ENCODE measurements at regions not wholly inside any gene's neighbourhood (a gene's known extent, or its start where the extent isn't known, plus 50 kb on each side); places are given as distances from the start of the nearest gene placed in this dataset.
A peak's percentile ranks its signal among the peaks of the same experiment; 100 is the strongest.
"Not testable (repeated sequence)": the region's sequence is repeated elsewhere in the genome, so short reads cannot be mapped to it uniquely, and the experiment has no call there.

GRCh38 chrY:7731651-7732050, 820.1 kb upstream of the AMELY start:
- intact Hi-C loops (cut with DNase I): no loop called here
- DNase-seq: no peak

GRCh38 chrY:7730664-7731063, 819.1 kb upstream of the AMELY start:
- intact Hi-C loops (cut with DNase I): no loop called here
- DNase-seq: no peak

- intact Hi-C loops (cut with DNase I): no loop called here
- DNase-seq: no peak
Measured at GRCh38 chrY:7730071-7730470, 818.5 kb upstream of the AMELY start.

DNA sequence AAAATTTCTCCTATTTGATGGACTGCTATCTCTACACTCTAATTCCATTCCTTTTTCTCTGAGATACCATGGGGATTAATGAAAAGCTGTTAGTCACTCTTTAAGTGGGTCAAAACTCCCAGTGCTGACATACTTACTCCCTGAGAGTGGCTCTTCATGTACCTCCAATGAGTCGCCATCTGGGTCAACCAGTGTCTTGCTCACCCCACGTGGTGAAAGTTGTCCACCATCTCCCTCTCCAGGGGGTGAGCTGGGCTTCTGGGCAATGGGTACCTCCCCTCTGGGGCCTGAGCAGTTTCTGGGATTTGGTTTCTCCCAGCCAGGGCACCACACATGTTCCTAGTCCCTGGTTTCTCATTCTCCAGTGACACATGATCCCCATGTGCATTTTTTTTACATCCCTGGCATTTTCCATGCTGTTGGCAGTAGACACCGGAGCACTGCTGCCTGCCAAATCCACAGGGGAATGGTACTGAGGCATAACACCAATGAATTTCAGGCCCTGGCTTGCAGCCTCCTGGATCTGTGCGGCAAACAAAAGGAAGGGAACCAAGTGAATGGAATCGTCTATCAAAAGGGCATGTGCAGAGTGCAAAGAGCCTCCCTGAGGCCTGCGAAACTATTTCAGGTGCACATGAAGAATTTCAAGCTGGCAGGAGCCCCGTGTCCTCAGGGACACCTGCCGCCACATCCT, 817.9 kb upstream of the AMELY start:
- intact Hi-C loops (cut with DNase I): no loop called here

GRCh38 chrY:7728935-7729317, 817.4 kb upstream of the AMELY start:
- intact Hi-C loops (cut with DNase I): no loop called here
- peak in 2 of 10 donors; percentile 10 to 12 for DNase-seq

More for the DNA sequence above, 817.9 kb upstream of the AMELY start:
- DNase-seq: peak in 1 of 10 donors; percentile 13

GRCh38 chrY:7725791-7726460, 814.4 kb upstream of the AMELY start:
- no peak for DNase-seq

DNA sequence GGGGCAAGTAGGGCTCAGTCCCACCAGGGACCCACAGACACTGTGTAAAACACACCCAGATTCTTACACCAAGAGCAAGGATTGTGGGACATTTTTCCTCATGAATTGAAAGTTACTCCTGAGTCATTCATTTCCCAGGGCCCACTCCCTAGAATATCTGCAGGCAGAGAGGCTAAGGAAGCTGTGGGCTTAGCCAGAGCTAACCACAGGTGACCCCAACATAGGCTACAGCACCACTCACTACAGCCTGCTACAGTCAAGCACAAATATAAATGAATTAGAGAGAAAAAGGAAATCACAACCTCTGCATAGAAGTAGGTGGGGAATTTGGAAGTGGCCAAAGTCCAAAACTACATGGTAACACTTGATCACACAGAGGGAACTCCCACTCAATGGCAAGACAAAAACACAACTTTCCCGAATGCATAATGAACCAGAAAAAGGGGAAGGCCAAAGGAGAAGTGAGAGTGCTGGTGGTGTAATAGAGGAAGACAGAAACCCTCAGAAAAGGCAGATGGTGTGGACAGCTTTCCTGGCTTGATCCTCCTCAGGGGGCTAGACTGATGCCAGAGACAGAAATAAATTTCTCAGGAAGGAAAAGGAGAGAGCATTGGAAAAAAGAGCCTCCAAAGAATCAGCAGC, 812.6 kb upstream of the AMELY start:
- DNase-seq: no peak
- intact Hi-C loops (cut with DNase I): no loop called here

More at GRCh38 chrY:7725791-7726460, 814.4 kb upstream of the AMELY start:
- intact Hi-C loops (cut with DNase I): no loop called here

DNA sequence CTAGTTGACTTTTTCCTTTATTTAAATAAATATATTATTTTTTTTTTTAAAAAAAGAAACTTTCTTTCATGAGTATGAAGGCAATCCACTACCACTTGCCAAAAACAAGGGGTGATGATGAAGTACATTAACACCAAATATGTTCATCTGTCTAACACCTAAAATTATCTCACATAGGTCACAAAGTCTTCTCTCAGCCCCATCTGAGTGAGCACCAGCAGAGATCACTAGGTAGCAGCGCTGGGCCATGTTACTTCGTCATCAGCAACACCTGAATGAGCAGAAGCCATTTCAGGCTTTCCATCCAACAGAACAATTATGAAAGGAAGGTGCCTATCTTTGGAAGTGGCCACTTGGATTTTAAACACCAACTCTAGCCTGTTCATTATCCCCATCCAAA, 811.6 kb upstream of the AMELY start:
- intact Hi-C loops (cut with DNase I): no loop called here
- DNase-seq: no peak

GRCh38 chrY:7722566-7722965, 811.0 kb upstream of the AMELY start:
- intact Hi-C loops (cut with DNase I): no loop called here

DNA sequence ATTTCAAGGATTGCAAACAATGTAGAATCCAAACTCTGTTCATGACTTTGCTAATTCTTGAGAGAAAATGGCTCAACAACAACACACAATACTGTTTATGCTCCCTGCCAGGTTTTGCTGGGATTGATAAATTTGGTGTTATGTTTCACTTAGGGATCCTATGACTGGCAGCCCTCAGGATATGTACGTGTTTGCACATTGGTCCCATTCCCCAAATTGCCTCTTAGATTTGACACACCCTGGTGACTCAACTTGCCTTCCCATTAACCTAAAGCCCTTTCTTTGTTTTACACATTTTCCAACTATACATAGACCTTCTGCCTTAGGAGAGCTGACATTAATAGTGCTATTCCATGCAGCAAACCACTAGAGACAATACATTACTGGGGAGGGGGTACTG, 809.4 kb upstream of the AMELY start:
- DNase-seq: no peak
- intact Hi-C loops (cut with DNase I): no loop called here

More at GRCh38 chrY:7722566-7722965, 811.0 kb upstream of the AMELY start:
- no peak for DNase-seq

DNA sequence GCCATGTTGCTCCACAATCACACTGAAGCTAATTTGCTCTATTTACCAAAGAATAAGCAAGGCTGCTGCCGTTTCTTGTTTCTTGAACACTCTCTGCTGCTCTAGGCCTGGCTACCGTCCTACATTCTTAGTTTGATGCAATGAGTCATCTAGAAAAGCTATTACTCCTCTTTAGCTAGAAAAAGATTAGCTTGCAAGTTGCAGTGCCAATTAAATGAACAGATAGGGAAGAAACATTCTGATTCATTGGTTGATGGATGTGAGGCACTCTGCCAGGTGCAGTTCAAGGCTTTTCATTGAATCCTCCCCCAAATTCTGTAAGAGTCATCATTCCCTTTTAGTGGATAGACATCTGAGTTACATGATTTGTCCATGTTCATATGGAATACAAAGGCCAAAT, 807.7 kb upstream of the AMELY start:
- DNase-seq: no peak
- intact Hi-C loops (cut with DNase I): no loop called here

GRCh38 chrY:7718626-7719025, 807.1 kb upstream of the AMELY start:
- intact Hi-C loops (cut with DNase I): no loop called here
- DNase-seq: no peak

- intact Hi-C loops (cut with DNase I): no loop called here
- no peak for DNase-seq
Measured at GRCh38 chrY:7718126-7718525, 806.6 kb upstream of the AMELY start.

- no peak for DNase-seq
- intact Hi-C loops (cut with DNase I): no loop called here
Measured at GRCh38 chrY:7714426-7714825, 802.9 kb upstream of the AMELY start.

DNA sequence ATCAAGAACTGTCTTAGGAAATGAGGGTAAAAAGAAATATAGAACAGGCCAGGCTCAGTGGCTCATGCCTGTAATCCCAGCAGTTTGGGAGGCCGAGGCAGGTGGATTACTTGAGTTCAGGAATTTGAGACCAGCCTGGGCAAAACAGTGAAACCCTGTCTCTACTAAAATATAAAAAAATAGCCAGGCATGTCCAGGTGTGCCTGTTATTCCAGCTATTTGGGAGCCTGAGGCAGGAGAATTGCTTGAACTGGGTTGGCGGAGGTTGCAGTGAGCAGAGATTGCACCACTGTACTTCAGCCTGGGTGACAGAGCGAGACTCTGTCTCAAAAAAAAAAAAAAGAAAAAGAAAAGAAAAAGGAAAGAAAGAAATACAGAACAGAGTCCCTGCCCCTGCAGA, 802.2 kb upstream of the AMELY start:
- intact Hi-C loops (cut with DNase I); DNase-seq: not testable (repeated sequence)

- intact Hi-C loops (cut with DNase I): no loop called here
Measured at GRCh38 chrY:7712289-7712688, 800.7 kb upstream of the AMELY start.

GRCh38 chrY:7703578-7704140, 792.1 kb upstream of the AMELY start:
- no peak for DNase-seq
- intact Hi-C loops (cut with DNase I): no loop called here

More at GRCh38 chrY:7712289-7712688, 800.7 kb upstream of the AMELY start:
- DNase-seq: no peak

DNA sequence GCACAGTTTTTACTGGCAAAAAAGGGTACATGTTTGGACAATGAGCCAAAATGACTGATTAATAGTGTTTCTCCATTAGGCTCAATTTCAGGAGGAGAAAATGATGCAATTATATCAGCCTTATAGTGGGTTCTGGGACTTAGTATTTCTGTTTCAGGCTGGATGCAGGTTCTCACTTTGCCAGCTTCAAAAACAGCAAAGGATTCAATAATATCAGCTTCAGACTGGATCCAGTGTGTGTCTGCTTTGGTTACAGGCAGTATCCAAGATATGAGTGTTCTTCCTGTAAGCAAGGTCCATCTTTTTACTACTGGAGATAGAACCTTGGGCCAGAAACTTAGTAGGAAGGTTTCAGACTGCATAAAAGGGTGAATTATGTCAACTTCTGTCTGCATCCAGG, 790.9 kb upstream of the AMELY start:
- intact Hi-C loops (cut with DNase I): no loop called here

GRCh38 chrY:7701676-7702075, 790.1 kb upstream of the AMELY start:
- DNase-seq: no peak
- intact Hi-C loops (cut with DNase I): no loop called here

More for the DNA sequence above, 790.9 kb upstream of the AMELY start:
- DNase-seq: no peak

DNA sequence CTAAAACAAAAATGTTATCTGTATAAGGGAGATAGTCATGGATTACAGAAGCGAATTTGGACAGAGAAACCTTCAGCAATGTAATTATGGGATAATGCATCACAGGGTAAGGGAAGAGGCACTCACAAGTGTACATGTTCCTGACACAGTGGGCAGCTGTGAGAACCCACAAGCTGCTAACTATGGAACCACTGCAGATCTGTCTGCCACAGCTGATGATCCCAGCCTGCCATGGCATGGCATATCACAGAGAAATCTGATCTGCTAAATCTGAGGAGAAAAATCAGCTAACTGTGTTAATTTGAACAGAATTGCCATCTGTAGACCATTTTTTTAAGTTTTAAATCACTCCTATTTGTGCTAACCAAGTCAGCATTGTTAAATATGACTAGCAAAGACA, 786.0 kb upstream of the AMELY start:
- intact Hi-C loops (cut with DNase I): no loop called here
- DNase-seq: no peak

GRCh38 chrY:7692701-7693100, 781.1 kb upstream of the AMELY start:
- intact Hi-C loops (cut with DNase I): no loop called here
- DNase-seq: no peak
